ENCODE measurements at regions not wholly inside any gene's neighbourhood (a gene's known extent, or its start where the extent isn't known, plus 50 kb on each side); places are given as distances from the start of the nearest gene placed in this dataset.
A peak's percentile ranks its signal among the peaks of the same experiment; 100 is the strongest.
"Not testable (repeated sequence)": the region's sequence is repeated elsewhere in the genome, so short reads cannot be mapped to it uniquely, and the experiment has no call there.

DNA sequence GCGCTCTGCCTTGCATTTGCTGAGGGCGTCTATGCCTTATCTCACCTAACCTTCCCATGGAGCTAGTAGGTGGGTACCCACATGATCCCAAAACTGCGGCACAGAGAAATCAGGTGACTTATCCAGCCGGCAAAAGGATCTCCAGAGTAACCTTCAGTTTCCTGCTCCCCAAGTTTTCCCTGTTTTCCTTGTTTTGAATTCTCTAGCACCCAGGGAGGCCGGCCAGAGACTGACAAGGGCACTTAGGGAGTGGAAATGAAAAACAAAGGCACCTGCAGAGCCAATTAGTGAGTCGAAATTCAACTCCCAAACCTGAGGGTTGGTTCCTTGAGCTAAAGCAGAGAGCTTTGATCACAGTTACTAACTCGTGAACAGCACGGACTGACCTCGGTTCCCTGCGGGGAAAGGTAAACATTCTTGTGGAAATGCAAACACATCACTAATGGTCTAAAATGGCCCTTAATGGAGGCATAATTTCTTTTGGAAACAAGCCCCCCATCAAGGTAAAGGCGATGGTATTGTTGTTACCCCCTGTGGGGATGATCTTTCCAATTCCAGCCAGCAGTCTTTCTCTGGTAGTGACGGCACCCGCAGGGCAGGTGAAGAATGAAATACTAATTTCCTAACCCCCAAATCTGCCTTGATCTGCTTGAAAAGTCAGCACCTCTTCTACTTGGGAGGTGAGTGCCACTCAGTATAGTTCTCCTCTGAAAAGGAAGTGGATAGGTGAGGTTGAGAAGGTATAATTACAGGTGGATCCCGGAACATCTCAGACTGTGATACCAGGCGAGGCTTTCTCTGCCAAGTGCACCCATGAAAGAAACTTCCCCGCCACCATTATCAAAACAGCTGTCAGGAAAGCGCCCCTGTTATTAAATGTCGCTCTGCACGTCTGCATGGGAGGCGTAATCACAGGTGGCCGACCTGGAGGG, 365.6 kb upstream of the AUTS2 start:
- no peak for DNase-seq

DNA sequence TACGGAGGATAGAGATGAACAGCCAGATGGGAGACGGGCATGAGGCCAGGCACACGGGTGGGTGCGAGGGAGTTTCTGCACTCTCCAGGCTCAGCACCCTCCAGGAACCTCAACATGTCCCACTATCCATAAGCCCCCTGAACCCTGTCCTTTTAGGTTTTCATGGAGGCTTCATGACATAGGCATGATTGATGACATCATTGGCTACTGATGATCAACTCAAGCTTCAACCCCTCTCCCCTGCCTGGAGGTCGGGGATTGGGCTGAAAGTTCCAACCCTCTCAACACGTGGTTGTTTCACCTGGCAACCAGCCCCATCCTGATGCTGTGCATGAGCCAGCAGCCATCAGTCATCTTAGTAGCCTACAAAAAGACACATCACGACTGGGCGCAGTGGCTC, 360.7 kb upstream of the AUTS2 start:
- DNase-seq: no peak

DNA sequence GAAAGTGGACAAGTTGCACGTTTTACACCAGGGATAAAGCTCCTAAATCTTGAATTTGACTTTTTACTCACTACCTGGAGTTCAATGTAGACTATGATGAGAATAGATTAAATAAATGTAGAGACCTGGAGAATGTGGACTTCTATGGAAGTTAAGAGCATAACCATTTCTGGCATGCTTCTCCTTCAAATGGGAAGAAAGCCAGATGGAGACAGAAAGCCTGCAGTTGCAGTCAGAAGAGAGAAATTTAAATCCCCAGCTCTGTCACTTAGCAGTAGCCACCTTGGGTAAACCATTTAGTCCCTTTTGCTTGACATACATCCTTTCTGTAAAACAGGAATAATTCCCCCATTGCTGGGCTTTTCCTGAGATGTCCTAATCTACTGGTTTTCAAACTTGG, 355.3 kb upstream of the AUTS2 start:
- no peak for DNase-seq

DNA sequence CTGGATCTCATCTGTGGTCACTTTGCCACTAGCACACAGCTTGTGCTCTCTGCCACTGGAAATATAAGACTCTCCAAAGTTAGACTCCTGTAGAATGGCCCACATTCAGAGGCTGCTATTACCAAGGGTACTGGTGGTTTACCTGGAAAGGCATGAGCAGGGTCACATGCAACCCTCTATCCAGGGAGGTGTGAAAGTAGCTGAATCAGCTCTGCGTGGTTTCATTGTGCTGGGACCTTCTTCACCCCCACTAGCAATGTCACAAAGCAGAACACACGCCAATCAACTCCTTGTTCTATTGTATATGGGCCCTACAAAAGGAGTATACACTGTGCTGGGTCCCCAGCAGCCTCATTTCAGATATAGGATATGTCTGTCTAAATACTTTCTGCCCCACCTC, 353.6 kb upstream of the AUTS2 start:
- no peak for DNase-seq

DNA sequence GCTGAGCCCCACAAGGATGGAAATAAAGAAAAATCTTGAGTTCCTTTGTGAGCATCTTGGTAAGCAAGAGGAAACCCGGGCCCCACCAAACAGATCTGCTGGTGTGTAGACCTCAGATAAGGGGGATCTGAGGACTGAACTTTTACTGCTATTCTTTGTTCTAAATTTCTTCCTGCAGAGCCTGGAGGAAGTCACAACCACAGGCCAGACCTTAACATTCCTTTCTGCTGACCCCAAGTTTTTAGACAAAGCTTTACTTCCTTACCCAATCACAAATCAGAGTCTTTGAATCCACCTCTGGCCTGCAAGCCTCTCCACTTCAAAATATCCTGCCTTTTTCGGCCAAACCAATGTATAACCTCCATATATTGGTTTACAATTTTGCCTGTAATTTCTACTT, 352.6 kb upstream of the AUTS2 start:
- no peak for DNase-seq

DNA sequence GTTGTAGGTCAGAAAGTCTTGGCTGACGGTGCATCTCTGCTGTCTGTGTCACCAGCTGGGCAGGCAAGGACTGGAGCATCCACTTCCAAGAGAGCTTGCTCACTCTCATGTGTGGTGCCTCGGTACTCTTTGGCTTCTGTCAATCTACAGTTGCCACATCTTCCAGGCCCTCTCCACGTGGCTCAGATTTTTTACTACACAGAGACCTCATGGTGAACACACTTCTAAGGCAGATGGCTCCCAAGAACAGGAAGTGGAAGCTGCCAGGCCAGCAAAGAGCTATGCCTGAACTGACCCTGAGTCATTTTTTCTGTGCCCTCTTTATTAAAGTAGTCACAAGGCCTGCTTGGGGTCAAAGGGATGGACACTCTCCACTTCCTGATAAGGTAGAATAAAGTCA, 351.5 kb upstream of the AUTS2 start:
- no peak for DNase-seq

DNA sequence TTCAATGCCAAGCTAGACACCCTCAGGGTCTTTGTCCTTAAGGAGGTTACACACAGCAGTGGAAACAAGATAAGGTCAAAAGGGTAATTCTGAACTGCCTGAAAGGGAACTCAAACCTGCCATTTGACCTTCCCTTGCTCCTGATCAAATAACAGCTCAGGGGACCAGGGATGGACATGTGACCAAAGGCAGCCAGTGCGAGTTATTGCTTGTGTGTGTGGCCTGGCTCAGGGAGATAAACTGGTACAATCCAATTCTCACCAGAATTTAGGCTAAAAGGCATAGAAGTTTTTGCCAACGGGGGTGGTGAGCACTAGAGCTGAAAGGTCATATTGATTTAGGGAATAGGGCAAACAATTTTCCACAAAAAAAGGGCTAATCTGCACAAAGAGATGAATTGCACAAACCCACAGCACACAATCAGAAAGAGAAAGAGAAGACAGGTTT, 349.9 kb upstream of the AUTS2 start:
- not testable (repeated sequence) for DNase-seq

DNA sequence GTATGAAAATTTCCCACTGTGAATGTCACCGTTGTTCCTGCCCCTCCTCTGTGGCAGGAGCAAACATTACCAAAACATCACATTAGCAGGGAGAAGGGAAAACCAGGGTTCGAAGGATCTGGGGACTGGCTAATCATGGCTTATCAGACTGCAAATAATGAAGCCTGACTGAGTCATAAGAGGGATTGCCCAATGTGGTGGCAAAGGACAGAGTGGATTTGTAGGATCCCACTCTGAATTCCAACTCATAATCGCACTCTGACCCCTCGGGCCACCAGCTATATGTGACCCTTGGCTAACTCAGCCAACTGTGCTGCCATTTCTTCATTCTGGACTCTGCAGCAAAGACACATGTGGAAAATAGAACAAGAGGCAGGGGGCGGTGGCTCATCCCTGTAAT, 347.3 kb upstream of the AUTS2 start:
- DNase-seq: no peak

DNA sequence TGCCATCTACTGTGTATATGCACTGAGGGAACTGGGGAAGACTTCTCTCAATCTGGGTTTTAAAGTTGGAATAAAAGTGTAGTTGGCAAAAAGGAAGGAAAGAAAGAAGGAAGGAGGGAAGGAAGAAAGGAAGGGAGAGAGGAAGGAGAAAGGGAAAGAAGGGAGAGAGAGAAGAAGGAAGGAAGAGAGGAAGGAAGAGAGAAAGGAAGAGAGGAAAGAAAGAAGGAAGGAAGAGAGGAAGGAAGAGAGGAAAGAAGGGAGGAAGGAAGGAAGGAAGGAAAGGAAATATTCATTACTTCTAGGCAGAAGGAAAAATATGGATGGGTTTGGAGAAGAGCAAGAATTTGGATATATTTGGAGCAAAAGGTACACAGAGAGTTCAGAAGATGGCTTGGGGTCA, 343.6 kb upstream of the AUTS2 start:
- no peak for DNase-seq

DNA sequence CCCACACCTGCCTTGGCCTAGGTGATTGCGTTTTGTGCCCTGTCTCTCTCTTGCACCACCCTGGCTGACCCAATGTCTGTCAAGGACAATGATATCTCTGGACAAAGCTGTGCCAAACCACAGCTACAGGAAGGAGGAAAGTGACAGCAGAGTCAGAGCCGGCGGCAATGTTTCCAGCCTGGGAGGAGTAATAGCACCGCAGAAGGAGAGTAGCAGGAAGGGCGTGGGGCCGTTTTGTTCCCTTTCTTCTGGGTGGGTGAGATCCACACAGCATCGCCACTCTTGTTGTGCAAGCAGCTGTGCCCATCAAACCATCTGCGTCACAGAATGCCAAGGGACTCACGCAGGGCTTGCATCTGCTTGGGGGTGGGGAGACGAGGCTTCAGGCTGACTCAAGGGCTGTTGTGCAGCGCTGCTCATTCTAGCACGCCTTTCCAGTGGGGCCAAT, 341.6 kb upstream of the AUTS2 start:
- DNase-seq: no peak

DNA sequence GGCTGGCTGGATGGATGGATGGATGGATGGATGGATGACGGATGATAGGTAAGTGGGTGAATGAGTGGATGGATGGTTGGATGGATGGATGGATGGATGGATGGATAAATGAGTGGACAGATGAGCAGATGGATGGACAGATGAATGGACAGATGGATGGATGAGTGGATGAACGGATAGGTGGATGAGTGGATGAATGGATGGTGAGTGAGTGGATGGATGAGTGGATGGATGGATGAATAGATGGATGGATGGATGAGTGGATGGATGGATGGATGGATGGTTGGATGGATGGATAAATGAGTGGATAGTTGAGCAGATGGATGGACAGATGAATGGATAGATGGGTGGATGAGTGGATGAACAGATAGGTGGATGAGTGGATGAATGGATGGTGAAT, 340.7 kb upstream of the AUTS2 start:
- DNase-seq: no peak

DNA sequence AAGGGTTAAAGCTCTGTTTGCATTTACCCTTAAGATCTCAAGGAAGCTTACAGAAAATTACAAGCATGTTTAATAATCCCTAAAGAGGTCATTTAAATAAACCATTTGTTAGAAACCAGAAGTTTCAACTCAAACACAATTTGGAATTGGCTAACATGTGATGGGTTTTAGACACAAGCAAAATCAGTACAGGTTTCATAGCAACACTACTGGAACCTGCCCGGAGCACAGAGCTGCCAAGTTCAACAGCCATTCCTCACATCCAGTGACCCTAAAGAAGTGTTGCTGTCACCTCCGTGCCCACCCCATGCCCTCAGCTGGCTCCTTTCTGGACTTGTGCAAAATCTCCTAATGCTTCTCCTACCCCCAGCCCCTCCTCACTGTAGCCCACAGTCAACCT, 338.8 kb upstream of the AUTS2 start:
- DNase-seq: no peak

DNA sequence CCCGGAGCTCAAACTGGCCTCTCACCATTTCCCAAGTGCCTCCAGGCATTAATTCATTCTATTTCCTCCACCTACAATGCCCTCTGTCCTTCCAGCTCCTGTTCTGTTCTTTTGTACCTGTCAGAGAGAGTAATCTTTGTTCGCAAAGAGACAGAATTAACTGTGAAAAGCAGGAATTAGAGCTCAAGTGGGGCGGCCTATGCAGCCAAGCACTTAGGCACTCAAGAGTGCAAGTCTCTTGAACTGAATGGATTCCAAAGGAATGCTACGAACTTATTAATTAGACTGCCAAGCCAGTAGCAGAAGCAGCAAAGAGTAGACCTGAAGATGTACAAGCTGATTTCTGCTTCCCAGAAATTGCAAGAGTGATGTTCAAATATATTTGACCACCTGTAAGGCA, 338.3 kb upstream of the AUTS2 start:
- DNase-seq: no peak

DNA sequence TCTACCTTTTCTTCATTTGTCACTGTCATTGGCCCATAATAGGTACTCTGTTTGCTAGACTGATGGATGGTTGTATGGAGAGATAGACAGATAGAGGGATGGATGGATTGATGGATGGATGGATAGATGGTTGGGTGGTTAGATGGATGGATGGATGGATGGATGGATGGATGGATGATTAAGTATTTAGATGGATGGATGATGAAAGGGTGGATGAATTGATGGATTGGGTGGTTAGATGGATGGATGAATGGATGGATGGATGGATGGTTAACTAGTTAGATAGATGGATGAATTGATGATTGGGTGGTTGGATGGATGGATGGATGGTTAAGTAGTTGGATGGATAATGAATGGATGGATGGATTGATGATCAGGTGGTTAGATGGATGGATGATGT, 334.7 kb upstream of the AUTS2 start:
- DNase-seq: no peak

DNA sequence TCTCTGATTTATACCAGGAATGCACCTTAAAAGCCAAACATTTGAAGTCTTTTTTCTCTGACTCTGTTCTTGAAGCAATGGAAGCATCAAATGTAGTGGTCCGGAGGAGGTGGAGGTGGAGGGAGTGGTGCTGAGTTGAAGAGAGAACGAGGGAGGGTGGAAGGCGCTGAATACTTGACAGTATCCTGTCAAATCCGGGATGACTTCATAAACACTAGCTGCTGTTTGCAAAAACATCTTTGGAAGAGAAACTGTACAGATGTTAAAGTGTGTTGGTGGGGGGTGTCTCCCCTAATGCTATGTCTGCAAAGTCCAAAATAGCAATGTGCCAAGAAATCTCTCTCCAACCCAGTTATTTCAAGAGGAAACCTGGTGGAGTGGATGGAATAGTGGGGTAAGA, 328.5 kb upstream of the AUTS2 start:
- DNase-seq: no peak

DNA sequence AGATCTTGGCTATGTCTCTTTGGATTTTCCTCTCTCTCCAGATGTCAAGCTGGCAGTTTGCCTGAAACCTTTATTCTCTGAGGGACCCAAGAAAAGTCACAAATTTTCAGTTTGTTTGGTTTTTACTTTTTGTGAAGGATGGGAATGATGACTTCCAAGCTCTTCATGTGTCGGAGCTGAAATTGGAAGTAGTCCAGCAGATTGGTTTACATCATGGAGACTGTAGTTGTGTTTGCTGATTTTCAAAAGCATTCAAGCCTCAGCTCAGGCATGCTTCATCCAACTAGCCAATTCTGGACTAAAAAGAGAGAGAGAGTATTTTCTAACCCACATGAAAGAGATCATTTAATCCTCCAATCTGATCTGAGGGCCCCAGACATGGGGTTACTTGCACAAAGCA, 326.2 kb upstream of the AUTS2 start:
- DNase-seq: peak; percentile 1

DNA sequence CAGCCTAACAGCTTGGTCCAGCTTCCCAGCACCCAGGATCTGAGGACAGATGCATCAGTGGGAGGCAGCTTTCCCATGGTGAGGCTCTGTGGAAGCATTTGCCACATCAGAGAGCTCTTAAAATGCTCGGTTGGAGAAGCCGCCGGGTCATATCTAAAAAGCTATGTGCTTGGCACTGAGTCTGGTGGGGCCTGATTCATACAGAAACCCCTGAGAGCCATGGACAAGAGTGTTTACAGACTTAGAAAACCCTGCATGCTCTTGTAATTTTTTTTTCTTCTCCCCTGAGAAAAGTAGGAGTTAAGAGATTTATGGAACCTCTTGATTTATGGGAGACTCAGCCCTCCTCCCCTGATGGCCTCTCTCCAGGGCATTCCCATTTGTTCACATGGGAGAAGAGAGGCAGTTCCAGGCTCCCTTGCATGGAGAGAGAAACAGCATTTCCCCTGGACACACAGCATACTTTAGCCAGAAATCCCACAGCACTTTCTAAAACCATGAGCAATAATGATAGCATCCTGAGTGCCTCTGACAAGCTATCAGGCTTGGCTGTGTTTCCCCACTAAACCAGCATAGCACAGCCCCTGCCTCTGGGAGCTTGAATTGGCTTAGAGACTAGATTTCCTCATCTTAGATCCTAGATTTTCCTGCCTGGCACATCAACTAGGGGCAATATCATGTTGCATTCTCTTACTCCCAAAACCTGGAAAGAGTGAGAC, 322.1 kb upstream of the AUTS2 start:
- DNase-seq: no peak

DNA sequence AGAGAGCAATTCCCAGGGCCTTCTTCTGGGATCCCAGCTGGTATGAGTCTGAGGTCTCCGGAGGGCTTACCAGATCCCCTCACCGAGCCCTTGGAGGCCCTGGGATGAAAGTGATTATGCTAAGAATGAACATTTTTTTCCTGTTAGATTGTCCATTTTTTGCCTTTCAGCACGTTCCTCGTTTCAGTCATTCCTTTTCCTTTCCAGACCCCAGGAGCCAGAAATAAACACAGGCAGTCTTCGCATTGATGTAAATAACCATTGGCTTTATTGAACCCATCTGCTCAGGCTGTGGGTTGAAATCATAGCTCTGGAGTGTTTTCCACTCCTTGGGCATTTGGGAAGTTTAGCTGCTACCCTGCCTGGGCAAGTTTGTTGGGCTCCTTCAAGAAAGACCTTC, 320.9 kb upstream of the AUTS2 start:
- DNase-seq: no peak

DNA sequence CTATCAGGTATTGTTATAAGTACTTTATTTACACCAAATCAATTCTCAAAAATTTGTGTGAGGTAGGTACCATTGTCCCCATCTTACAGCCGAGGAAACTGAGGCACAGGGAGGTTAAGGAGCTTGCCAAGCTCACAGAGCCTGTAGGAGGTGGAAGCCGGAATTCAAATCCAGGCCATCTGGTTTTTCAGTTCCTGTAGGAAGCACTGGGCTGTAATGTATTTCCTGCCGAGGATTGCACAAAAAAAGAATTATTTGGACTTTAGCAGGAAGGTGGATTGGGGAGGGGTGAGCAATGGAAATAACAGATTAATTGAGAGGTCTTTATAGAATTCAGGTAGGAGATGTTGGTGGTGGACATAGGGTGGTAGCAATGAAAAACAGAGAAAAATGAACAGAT, 315.3 kb upstream of the AUTS2 start:
- DNase-seq: no peak

DNA sequence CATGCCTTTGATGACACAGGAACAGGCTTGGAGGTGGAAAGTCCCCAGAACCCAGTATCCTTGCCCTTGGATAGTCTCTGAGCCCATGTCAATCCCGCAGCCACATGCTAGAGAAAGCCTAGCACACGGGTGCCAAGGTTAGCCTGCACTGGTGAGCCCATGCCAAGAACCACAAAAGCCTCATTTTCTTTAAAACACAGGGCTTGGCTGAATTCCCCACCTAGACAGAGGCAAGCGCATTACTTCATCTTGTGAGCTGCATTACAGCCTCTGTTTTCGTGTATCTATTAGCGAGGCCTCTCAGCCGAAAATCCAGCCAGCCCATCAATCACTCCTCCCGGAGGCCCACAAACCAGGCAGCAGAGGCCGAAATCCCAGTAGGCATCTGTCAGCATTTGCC, 314.9 kb upstream of the AUTS2 start:
- DNase-seq: no peak

DNA sequence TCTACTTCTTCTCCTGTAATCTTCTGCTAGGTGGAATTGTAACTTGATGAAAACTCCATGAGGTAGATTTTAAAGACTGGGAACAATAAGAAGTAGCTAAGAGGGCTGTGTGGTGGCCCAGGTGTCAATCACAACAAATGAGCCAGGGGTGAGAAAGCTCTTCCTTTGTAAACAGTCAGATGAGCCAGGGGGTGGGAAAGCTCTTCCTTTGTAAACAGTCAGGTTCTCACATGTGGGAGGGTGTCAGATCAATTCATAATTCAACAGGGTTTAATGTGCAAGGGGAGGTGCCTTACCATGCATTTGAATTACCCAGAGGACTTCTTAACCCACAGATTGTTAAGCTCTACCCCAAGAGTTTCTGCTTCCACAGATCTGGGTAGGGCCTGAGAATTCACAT, 312.4 kb upstream of the AUTS2 start:
- no peak for DNase-seq

DNA sequence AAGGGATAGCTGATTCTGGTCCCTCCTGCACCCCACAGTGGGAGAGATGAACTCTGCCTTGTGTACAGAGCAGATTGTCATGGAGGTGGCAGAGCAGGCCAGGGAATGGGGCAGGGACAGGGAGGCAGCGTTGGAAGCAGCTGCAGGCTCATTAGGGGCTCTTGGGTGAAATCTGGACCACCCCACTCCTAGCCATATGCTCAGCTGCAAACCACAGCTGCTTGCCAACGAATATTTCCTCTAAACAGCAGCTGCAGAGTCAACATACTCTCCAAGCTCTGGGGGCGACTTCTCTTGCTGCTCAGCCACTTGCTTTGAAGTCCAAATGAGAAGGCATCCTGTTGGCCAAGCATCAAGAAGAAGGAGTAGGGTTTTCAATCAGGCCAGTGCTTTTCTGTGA, 302.3 kb upstream of the AUTS2 start:
- DNase-seq: peak; percentile 93

DNA sequence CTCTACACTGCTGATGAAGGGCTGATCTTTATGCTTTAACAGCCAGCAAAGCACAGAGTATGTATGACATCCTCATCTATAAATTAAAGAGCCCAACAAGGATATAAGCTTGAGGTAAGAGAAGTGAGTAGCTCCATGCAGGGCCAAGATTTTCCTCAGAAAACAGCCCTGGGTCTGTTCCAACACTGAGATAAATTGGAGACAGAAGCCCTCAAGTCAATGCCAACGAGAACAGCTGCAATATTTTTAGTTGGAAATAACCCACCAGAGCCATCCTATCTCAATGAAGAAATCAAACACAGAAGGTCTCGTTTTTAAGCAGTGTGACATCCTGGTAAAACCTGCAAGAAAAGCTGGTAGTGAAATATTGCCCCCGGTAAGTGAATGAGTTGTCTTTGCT, 297.0 kb upstream of the AUTS2 start:
- DNase-seq: no peak

DNA sequence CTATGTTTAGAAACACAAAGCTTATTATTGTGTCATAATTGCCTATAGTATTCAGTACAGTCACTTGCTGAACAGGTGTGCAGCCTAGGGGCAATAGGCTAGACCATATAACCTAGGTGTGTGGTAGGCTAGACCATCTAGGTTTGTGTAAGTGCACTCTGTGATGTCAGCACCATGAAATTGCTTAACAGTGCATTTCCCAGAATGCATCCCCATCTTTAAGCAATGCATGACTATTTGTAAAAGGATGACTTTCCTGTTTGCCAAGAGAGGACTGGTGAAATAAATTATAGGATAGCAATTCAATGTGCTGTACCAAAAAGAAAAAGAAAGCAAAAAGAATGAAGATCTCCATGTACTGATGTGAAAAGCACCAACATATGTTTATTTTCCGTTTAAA, 288.7 kb upstream of the AUTS2 start:
- DNase-seq: no peak

All from DMS 273 treated with DMSO at 0.1 percent for 48 hours (cell line).